Body of pancreas (tissue), 4 donors: ENCODE measurements at regions not wholly inside any gene's neighbourhood (a gene's known extent, or its start where the extent isn't known, plus 50 kb on each side); places are given as distances from the start of the nearest gene placed in this dataset.

Experiments
- ATAC-seq: fragments of 150-250 bp; one replicate; pipeline ENCODE4 v1.9.1; 2016
- DNase-seq, 4 donors: peaks; one replicate each; pipeline ENCODE4 v3.0.0-alpha.2; 2019
- H3K27ac ChIP-seq, 4 donors: fragments of 200-600 bp; sonication (generic); 1 replicate in 3 of 4; 2 replicates in 1 of 4; pipeline versions ENCODE4 v1.5.1 to v1.6.1; 2016 to 2019; ENCODE audit warnings: mild to moderate bottlenecking in 1 of 4, mixed read lengths in 1 of 4, moderate library complexity in 1 of 4
- H3K27me3 ChIP-seq, 2 donors: fragments of 200-600 bp; sonication (generic); one replicate each; pipeline ENCODE4 v1.6.0; 2016; ENCODE audit warnings: mild to moderate bottlenecking in 1 of 2
- H3K36me3 ChIP-seq, 2 donors: fragments of 200-600 bp; sonication (generic); replicated peaks in 1 of 2; 2 replicates each; pipeline ENCODE4 v1.5.1; 2016; ENCODE audit warnings: low read depth in 2 of 2; ENCODE audit not compliant: insufficient read depth in 1 of 2
- H3K4me1 ChIP-seq: fragments of 200-600 bp; sonication (generic); one replicate; pipeline ENCODE4 v1.6.0; 2016
- H3K4me3 ChIP-seq, 2 donors: fragments of 200-600 bp; sonication (generic); 1 replicate in 1 of 2; 2 replicates in 1 of 2; pipeline ENCODE4 v1.5.1; 2016 to 2019
- H3K9me3 ChIP-seq, 3 donors: fragments of 200-600 bp; sonication (generic); 1 replicate in 2 of 3; 2 replicates in 1 of 3; pipeline ENCODE4 v1.5.1; 2016
- CTCF ChIP-seq, 7 experiments: fragments of 450-650 bp in 4 of 7; fragments of 200-600 bp in 3 of 7; sonication (generic) in 3 of 7; IDR thresholded peaks; one replicate each; pipeline ENCODE4 v1.5.1; 2016 to 2019; ENCODE audit warnings: antibody characterized with exemption in 7 of 7
- POLR2A ChIP-seq, 3 donors: fragments of 450-650 bp; IDR thresholded peaks; one replicate each; pipeline ENCODE4 v1.6.1; 2016; ENCODE audit warnings: antibody characterized with exemption in 3 of 3, mild to moderate bottlenecking in 2 of 3
- WGBS, 2 donors: methylation state at CpG; one replicate each; pipeline ENCODE4 v1.1.5; 2017; 5-methylcytosine and 5-hydroxymethylcytosine counted together
- intact Hi-C: fragments of 100-400 bp; cut with DNase I; formaldehyde crosslinking; loops from one replicate; pipeline ENCODE4 v1.15.1; 2023

- DNase-seq = no peak
- 67 to 73% methylated on average over 1 of the region's 1 CpG for WGBS, 2 donors
- no peak for ATAC-seq
- H3K9me3 ChIP-seq = no peaks in the 10 kb centered on the region
- H3K27ac ChIP-seq = no peak overlapping the region
- H3K36me3 ChIP-seq = no peaks in the 10 kb centered on the region
- H3K4me3 ChIP-seq = no peak overlapping the region
- H3K27me3 ChIP-seq = no peaks in the 10 kb centered on the region
- intact Hi-C loops = no loop called here
- H3K4me1 ChIP-seq = no peaks in the 10 kb centered on the region
- TF ChIP-seq POLR2A (IDR thresholded peaks at IDR 0.05) (no peak), CTCF (IDR thresholded peaks at IDR 0.05) (no peak)
These were observed 284.9 kb upstream of the COX7C start for GRCh38 chr5:86332851-86333250.

- DNase-seq = no peak
- 79 to 82% methylated on average over 10 of the region's 10 CpGs for WGBS, 2 donors
- H3K27ac ChIP-seq = no peak overlapping the region
These were observed 279.9 kb upstream of the COX7C start for GRCh38 chr5:86337667-86338460.

GRCh38 chr5:86354664-86355063 lies 263.1 kb upstream of the COX7C start:
- no peaks in the 10 kb centered on the region for H3K36me3 ChIP-seq
- H3K4me3 ChIP-seq = no peak overlapping the region
- H3K27ac ChIP-seq = no peak overlapping the region
- H3K4me1 ChIP-seq = no peaks in the 10 kb centered on the region
- TF ChIP-seq CTCF (IDR thresholded peaks at IDR 0.05) = no peak
- no peak for TF ChIP-seq POLR2A (IDR thresholded peaks at IDR 0.05)
- H3K27me3 ChIP-seq = no peaks in the 10 kb centered on the region
- WGBS, 2 donors = 55 to 80% methylated on average over 2 of the region's 2 CpGs
- no peaks in the 10 kb centered on the region for H3K9me3 ChIP-seq
- intact Hi-C loops = no loop called here
- ATAC-seq (no peak), DNase-seq (no peak)

More at GRCh38 chr5:86337667-86338460, 279.9 kb upstream of the COX7C start:
- Histone ChIP-seq H3K36me3 (no peaks in the 10 kb centered on the region), H3K9me3 (no peaks in the 10 kb centered on the region), H3K4me3 (no peak overlapping the region), H3K4me1 (no peaks in the 10 kb centered on the region), H3K27me3 (no peaks in the 10 kb centered on the region)
- ATAC-seq = no peak
- TF ChIP-seq CTCF (IDR thresholded peaks at IDR 0.05) = no peak
- no peak for TF ChIP-seq POLR2A (IDR thresholded peaks at IDR 0.05)
- intact Hi-C loops = no loop called here

- no peak for DNase-seq
- intact Hi-C loops = no loop called here
- WGBS, 2 donors = 14 to 23% methylated on average over 1 of the region's 1 CpG
These were observed 256.9 kb upstream of the COX7C start for GRCh38 chr5:86360801-86361200.

More at GRCh38 chr5:86360801-86361200, 256.9 kb upstream of the COX7C start:
- no peaks in the 10 kb centered on the region for H3K36me3 ChIP-seq
- no peak overlapping the region for H3K4me3 ChIP-seq
- no peaks in the 10 kb centered on the region for H3K9me3 ChIP-seq
- H3K4me1 ChIP-seq = no peaks in the 10 kb centered on the region
- TF ChIP-seq CTCF (IDR thresholded peaks at IDR 0.05) (no peak), POLR2A (IDR thresholded peaks at IDR 0.05) (no peak)
- H3K27ac ChIP-seq = no peak overlapping the region
- no peak for ATAC-seq
- H3K27me3 ChIP-seq = no peaks in the 10 kb centered on the region
